K562 (cell line): ENCODE measurements at regions not wholly inside any gene's neighbourhood (a gene's known extent, or its start where the extent isn't known, plus 50 kb on each side); places are given as distances from the start of the nearest gene placed in this dataset.

Source experiments
- ATAC-seq: fragments of 200-7000 bp; cut with Tn5 transposase; 3 replicates; pipeline ENCODE4 v1.9.1; 2020; ENCODE audit warnings: moderate library complexity
- BruUV-seq: library from RNA; stranded (reverse); fragments of 400-500 nt; replicated peaks from 2 replicates; lab custom pipeline; 2021; lab: Mats Ljungman, UMichigan
- CTCF ChIA-PET: fragments of 300-600 bp; formaldehyde crosslinking; extraction: SDS; loops from one replicate; lab custom pipeline; 2021; ENCODE audit warnings: low intra/inter-chr PET ratio; lab: Yijun Ruan, JAX
- POLR2A ChIA-PET: fragments of 300-600, 350-650 bp; sonication (Branson Sonifier 250); formaldehyde crosslinking; extraction: SDS; loops from one replicate; lab custom pipeline; 2021; ENCODE audit warnings: antibody characterized with exemption, inconsistent platforms; lab: Yijun Ruan, JAX
- DNase-seq, 4 experiments: peaks; one replicate each; pipeline versions ENCODE4 v3.0.0 to v3.0.0-alpha.2; 2011 to 2018; ENCODE audit warnings: low spot score in 3 of 4, mixed read lengths in 3 of 4; ENCODE audit errors: extremely low read depth in 1 of 4
- FAIRE-seq: peaks from 2 replicates; lab custom pipeline; 2011; peaks lifted over from hg19 to GRCh38; lab: Jason Lieb, UNC
- H2AFZ ChIP-seq: 2 replicates; pipeline ENCODE4 v1.6.0; 2011; ENCODE audit warnings: low read depth, low read length, control low read depth, inconsistent platforms
- H3K27ac ChIP-seq: fragments of 200-600 bp; 3 replicates; pipeline ENCODE4 v1.8.0; 2011; ENCODE audit warnings: low read depth, mild to moderate bottlenecking, control low read depth, inconsistent platforms, low read length, moderate library complexity, mixed read lengths; ENCODE audit errors: extremely low read depth
- H3K27me3 ChIP-seq, 2 experiments: fragments of 300-600 bp in 1 of 2; 2 replicates in 1 of 2; 3 replicates in 1 of 2; pipeline versions ENCODE4 v1.6.0 to v1.8.0; 2011; ENCODE audit warnings: inconsistent platforms in 2 of 2, low read length in 2 of 2, mild to moderate bottlenecking in 1 of 2, mixed read lengths in 1 of 2, moderate library complexity in 1 of 2; ENCODE audit not compliant: control insufficient read depth in 2 of 2, insufficient read depth in 2 of 2
- H3K36me3 ChIP-seq: fragments of 300-600 bp; 3 replicates; pipeline ENCODE4 v1.8.0; 2011; ENCODE audit warnings: mild to moderate bottlenecking, low read length, inconsistent platforms; ENCODE audit not compliant: control insufficient read depth, insufficient read depth
- H3K4me1 ChIP-seq, 2 experiments: fragments of 200-600 bp in 1 of 2; replicated peaks in 1 of 2; 2 replicates in 1 of 2; 3 replicates in 1 of 2; pipeline versions ENCODE4 v1.5.1 to v1.8.0; 2011; ENCODE audit warnings: inconsistent platforms in 2 of 2, low read length in 2 of 2, mild to moderate bottlenecking in 1 of 2, mixed read lengths in 1 of 2, moderate library complexity in 1 of 2; ENCODE audit not compliant: control insufficient read depth in 2 of 2, insufficient read depth in 2 of 2
- H3K4me2 ChIP-seq: 2 replicates; pipeline ENCODE4 v1.6.1; 2011; ENCODE audit warnings: low read length, control low read depth, inconsistent platforms, mixed read lengths; ENCODE audit not compliant: insufficient read depth
- H3K4me3 ChIP-seq: fragments of 200-600 bp; sonication (generic), shearing (Covaris generic); 2 replicates; pipeline ENCODE4 v1.5.1; 2016; ENCODE audit warnings: control low read depth, inconsistent platforms
- H3K79me2 ChIP-seq: fragments of 200-600 bp; 3 replicates; pipeline ENCODE4 v1.8.0; 2011; ENCODE audit warnings: low read length, inconsistent platforms; ENCODE audit not compliant: control insufficient read depth, insufficient read depth
- H3K9ac ChIP-seq, 2 experiments: 2 replicates each; pipeline versions ENCODE4 v1.6.0 to v1.6.1; 2011; ENCODE audit warnings: low read depth in 2 of 2, low read length in 2 of 2, control low read depth in 1 of 2, inconsistent platforms in 1 of 2, mild to moderate bottlenecking in 1 of 2, mixed read lengths in 1 of 2; ENCODE audit not compliant: insufficient read depth in 1 of 2
- H3K9me1 ChIP-seq: one replicate; pipeline ENCODE4 v1.6.0; 2011; ENCODE audit warnings: inconsistent platforms, mild to moderate bottlenecking, low read length, moderate library complexity; ENCODE audit not compliant: control insufficient read depth, insufficient read depth
- H3K9me3 ChIP-seq: replicated peaks from 2 replicates; pipeline ENCODE4 v1.5.1; 2011; ENCODE audit warnings: low read depth, low read length, inconsistent platforms; ENCODE audit not compliant: control insufficient read depth, insufficient read depth
- H4K20me1 ChIP-seq: replicated peaks from 2 replicates; pipeline ENCODE4 v1.6.1; 2011; ENCODE audit warnings: low read length, inconsistent platforms, mixed read lengths; ENCODE audit not compliant: control insufficient read depth, insufficient read depth
- ATF1 ChIP-seq, 2 experiments: fragments of 450-650 bp in 1 of 2; IDR thresholded peaks; 2 replicates each; pipeline ENCODE4 v1.6.1; 2016; ENCODE audit warnings: missing compliant biosample characterization in 1 of 2, missing genetic modification characterization in 1 of 2
- CBX2 ChIP-seq: fragments of 200-600 bp; sonication (generic); IDR thresholded peaks from one replicate; pipeline ENCODE4 v1.6.1; 2012; ENCODE audit warnings: mild to moderate bottlenecking, low read length, inconsistent platforms; ENCODE audit not compliant: insufficient read depth, poor library complexity, severe bottlenecking
- DLX4 ChIP-seq: fragments of 250-450 bp; sonication (Bioruptor Pico); IDR thresholded peaks from 2 replicates; pipeline ENCODE4 v1.6.1; 2021; ENCODE audit warnings: mild to moderate bottlenecking
- GABPA ChIP-seq: fragments of 200-800 bp; sonication (Bioruptor generic); conservative IDR thresholded peaks from 2 replicates; pipeline ENCODE4 v1.6.1; 2016; ENCODE audit warnings: low read depth, missing genetic modification characterization, missing compliant biosample characterization
- SAP30 ChIP-seq: fragments of 200-600 bp; sonication (generic); IDR thresholded peaks from 2 replicates; pipeline ENCODE4 v1.6.1; 2012; ENCODE audit warnings: borderline replicate concordance, low read depth, mild to moderate bottlenecking, moderate library complexity, low read length, control low read depth, inconsistent platforms; ENCODE audit not compliant: insufficient read depth, poor library complexity, severe bottlenecking
- SNRNP70 ChIP-seq: fragments of 200-400 bp; formaldehyde crosslinking; optimal IDR thresholded peaks from 2 replicates; pipeline ENCODE3; 2017; ENCODE audit warnings: low read depth, low read length
- TGIF2 ChIP-seq: sonication (generic); formaldehyde crosslinking; IDR thresholded peaks from 2 replicates; pipeline ENCODE4 v1.8.1; 2022; ENCODE audit warnings: mild to moderate bottlenecking, missing genetic modification reagents, moderate library complexity
- UBTF ChIP-seq, 2 experiments: IDR thresholded peaks; 2 replicates each; pipeline ENCODE4 v1.6.1; 2012; ENCODE audit warnings: improper control_type of control experiment in 2 of 2, low read depth in 2 of 2, low read length in 2 of 2, borderline replicate concordance in 1 of 2
- ZBTB5 ChIP-seq: fragments of 450-650 bp; IDR thresholded peaks from 2 replicates; pipeline ENCODE4 v1.6.1; 2017; ENCODE audit warnings: antibody characterized with exemption
- ZNF140 ChIP-seq: fragments of 250-450 bp; sonication (Bioruptor Pico); IDR thresholded peaks from 2 replicates; pipeline ENCODE4 v1.8.0; 2021; ENCODE audit warnings: moderate library complexity, mild to moderate bottlenecking, inconsistent platforms
- ZNF253 ChIP-seq: fragments of 250-450 bp; sonication (Bioruptor Pico); conservative IDR thresholded peaks from 2 replicates; pipeline ENCODE4 v1.6.1; 2021; ENCODE audit warnings: mild to moderate bottlenecking
- ZNF274 ChIP-seq: IDR thresholded peaks from 2 replicates; pipeline ENCODE4 v1.6.1; 2011; ENCODE audit warnings: low read depth, mild to moderate bottlenecking, low read length, moderate library complexity, borderline replicate concordance
- ZNF655 ChIP-seq: fragments of 250-450 bp; sonication (Bioruptor Pico); IDR thresholded peaks from 2 replicates; pipeline ENCODE4 v1.5.0; 2021
- WGBS: fragments of 100-300 bp; shearing (Covaris generic); methylation state at CpG from one replicate; pipeline ENCODE4 v1.1.6; 2016; ENCODE audit warnings: low coverage, mixed read lengths; ENCODE audit not compliant: insufficient coverage; ENCODE audit errors: missing lambda C conversion rate; 5-methylcytosine and 5-hydroxymethylcytosine counted together
- in situ Hi-C: fragments of 300-500 bp; cut with MboI; formaldehyde crosslinking; loops from 4 replicates; pipeline ENCODE4 v1.15.0; 2018; ENCODE audit warnings: inconsistent platforms, mixed read lengths
- intact Hi-C: fragments of 100-400 bp; cut with micrococcal nuclease; formaldehyde crosslinking; loops from 2 replicates; pipeline ENCODE4 v1.14.2; 2022

GRCh38 chr2:41965173-41965908, 82.5 kb upstream of the PKDCC start:
- Histone ChIP-seq H3K9me3 (no peaks in the 10 kb centered on the region), H3K9ac (no peak overlapping the region), H2AFZ (no peak overlapping the region)
- WGBS = 0% methylated on average over 5 of the region's 5 CpGs
- no TSS peak for BruUV-seq
- POLR2A ChIA-PET = interaction anchor here (0.7 kb wide), 1 partner anchor 298 kb away, joined by 3 read pairs; no protein-coding TSS in a partner anchor
- FAIRE-seq = no peak
- TF ChIP-seq ZNF140 (no peak), GABPA (tag) (no peak), TGIF2 (no peak), UBTF (IDR thresholded peaks at IDR 0.05; ENCODE audit: borderline replicate concordance in 1 of 2, low read depth in 2 of 2, low read length in 2 of 2) (no peak), ZNF274 (no peak), ZNF253 (no peak), CBX2 (no peak), ZBTB5 (no peak), DLX4 (CRISPR knock-in tag) (no peak), ATF1 (CRISPR knock-in tag; IDR thresholded peaks at IDR 0.05) (no peak), ATF1 (tag; IDR thresholded peaks at IDR 0.05) (no peak), ZNF655 (CRISPR knock-in tag) (no peak), SNRNP70 (no peak), SAP30 (no peak)
- TF ChIP-seq, all 486 proteins: peak for 0
- Histone ChIP-seq H3K79me2 (no peaks in the 10 kb centered on the region), H3K4me1 (no peaks in the 10 kb centered on the region), H4K20me1 (peaks cover 3% of the 10 kb centered on the region; the same call in 1 of the 2 replicates), H3K27ac (no peak overlapping the region), H3K4me2 (no peak overlapping the region), H3K9me1 (no peaks in the 10 kb centered on the region), H3K27me3 (peaks cover 5 to 31% of the 10 kb centered on the region in 2 experiments; a peak in 4 of 5 replicates), H3K36me3 (no peaks in the 10 kb centered on the region), H3K4me3 (no peak overlapping the region)
- DNase-seq (no peak), ATAC-seq (no peak)
- in situ Hi-C loops (no loop called here), intact Hi-C loops (no loop called here)
- CTCF ChIA-PET = no interaction called here
